Coronary artery (tissue), 2 donors: ENCODE measurements at regions not wholly inside any gene's neighbourhood (a gene's known extent, or its start where the extent isn't known, plus 50 kb on each side); places are given as distances from the start of the nearest gene placed in this dataset.
"Not testable (repeated sequence)": the region's sequence is repeated elsewhere in the genome, so short reads cannot be mapped to it uniquely, and the experiment has no call there.

Source experiments
- DNase-seq: peaks from one replicate; pipeline ENCODE4 v3.0.0-alpha.2; 2017; ENCODE audit warnings: low spot score
- H3K27ac ChIP-seq, 2 donors: fragments of 200-600 bp; sonication (generic); one replicate each; pipeline ENCODE4 v1.5.1; 2016 to 2019
- H3K4me3 ChIP-seq: fragments of 200-600 bp; sonication (generic); 2 replicates; pipeline ENCODE4 v1.5.1; 2016; ENCODE audit warnings: mild to moderate bottlenecking, moderate library complexity
- TF ChIP-seq, protein P1 (sequence below): fragments of 200-600 bp; sonication (generic); IDR thresholded peaks from one replicate; pipeline ENCODE4 v1.5.1; 2019; ENCODE audit warnings: antibody characterized with exemption

DNA sequence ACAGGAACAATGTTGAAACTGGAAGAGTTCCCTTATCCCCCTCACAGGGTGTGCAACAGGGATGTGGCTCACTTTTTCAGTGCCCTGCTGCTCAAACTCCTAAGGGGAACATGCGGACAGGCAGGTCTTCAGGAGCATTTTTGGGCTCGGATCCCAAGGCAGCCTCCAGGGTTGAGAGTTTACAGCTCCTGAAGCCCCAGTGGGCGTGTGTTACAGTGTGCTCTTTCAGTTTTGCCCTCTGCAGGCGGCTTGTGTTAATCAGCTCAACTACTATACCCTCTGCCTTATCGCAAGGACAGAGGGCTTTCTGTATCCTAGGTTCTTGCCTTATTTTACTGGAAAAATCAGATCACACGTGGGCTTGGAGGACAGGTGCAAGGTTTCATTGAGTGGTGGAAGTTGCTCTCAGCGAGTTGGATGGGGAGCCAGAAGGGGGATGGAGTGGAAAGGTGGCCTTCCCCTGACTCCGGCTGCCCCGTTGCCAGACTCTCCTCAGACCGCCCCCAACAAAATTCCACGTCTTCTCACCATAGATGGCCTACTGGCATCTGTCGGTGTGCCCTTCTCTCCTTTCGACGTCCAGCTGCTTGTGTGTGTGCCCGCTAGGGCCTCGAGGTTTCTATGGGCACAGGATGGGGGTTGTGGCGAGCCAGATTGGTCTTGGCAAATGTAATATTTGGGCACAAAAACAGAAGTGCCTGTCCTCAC is 541.9 kb downstream of the TMX3 start:
- TF ChIP-seq, protein P1, sequence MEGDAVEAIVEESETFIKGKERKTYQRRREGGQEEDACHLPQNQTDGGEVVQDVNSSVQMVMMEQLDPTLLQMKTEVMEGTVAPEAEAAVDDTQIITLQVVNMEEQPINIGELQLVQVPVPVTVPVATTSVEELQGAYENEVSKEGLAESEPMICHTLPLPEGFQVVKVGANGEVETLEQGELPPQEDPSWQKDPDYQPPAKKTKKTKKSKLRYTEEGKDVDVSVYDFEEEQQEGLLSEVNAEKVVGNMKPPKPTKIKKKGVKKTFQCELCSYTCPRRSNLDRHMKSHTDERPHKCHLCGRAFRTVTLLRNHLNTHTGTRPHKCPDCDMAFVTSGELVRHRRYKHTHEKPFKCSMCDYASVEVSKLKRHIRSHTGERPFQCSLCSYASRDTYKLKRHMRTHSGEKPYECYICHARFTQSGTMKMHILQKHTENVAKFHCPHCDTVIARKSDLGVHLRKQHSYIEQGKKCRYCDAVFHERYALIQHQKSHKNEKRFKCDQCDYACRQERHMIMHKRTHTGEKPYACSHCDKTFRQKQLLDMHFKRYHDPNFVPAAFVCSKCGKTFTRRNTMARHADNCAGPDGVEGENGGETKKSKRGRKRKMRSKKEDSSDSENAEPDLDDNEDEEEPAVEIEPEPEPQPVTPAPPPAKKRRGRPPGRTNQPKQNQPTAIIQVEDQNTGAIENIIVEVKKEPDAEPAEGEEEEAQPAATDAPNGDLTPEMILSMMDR: no peak
- Histone ChIP-seq H3K4me3 (no peak overlapping the region), H3K27ac (no peak overlapping the region)
- no peak for DNase-seq

DNA sequence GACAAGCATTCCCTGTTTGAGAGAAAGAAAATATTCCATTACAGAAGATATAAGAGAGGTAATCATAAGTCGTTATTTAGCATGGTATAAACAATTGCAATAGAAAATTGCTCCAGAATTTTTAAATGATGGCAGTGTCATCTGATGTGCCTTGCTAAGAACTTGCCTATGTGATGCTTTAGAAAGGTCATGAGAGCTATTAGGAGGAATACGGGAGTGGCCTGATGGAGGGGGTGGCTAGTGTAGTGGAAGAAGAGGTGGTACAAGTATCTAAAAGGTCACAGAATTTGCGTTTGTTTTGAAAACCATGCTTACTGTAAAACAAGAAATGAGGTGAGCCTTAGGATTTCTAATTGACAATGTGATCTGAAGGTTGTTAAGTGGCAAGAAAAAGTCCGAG is 550.0 kb downstream of the TMX3 start:
- H3K4me3 ChIP-seq: no peak overlapping the region
- H3K27ac ChIP-seq: no peak overlapping the region
- no peak for DNase-seq
- TF ChIP-seq, protein P1: no peak

DNA sequence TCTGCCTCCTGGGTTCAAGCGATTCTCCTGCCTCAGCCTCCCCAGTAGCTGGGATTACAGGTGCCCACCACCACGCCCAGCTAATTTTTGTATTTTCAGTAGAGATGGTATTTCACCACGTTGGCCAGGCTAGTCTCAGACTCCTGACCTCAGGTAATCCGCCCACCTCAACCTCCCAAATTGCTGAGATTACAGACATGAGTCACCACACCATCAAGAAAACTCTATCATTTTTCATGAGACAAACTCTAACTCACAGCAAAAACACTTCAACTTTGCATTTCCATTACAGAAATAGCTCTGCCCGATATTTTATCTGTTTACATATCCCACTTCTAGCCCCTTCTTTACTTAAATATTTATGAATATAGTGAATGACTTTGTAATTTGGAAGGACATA is 561.1 kb downstream of the TMX3 start:
- H3K27ac ChIP-seq, H3K4me3 ChIP-seq, DNase-seq: not testable (repeated sequence)

DNA sequence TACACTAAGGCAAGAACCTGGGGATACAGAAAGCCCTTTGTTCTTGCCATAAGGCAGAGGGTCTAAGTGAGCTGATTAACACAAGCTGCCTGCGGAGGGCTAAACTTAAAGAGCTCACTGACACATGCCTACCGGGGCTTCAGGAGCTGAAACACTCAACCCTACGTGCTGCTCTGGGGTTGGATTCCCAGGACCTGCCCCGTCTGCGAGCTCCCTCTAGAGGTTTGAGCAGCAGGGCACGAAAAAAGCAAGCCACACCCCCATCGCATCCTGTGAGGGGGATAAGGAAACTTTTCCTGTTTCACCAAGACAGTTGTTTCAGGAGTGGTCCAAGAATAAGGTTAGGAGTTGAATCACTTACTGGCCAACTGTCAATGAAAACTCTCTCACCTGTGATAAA is 562.1 kb downstream of the TMX3 start:
- DNase-seq: no peak
- Histone ChIP-seq H3K27ac (no peak overlapping the region), H3K4me3 (no peak overlapping the region)
- TF ChIP-seq, protein P1: no peak

DNA sequence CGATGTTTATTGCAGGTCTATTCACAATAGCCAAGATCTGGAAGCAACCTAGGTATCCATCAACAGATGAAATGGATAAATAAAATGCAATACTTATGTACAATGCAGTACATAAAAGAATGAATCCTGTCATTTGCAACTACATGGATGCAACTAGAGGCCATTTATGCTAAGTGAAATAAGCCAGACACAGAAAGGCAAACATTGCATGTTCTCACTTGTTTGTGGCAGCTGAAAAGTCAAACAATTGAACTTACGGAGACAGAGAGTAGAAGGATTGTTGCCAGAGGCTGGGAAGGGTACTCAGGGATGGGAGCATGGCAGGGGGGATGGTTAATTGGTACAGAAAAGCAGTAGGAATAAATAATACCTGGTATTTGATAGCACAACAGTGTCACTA is 563.9 kb downstream of the TMX3 start:
- H3K27ac ChIP-seq: no peak overlapping the region
- H3K4me3 ChIP-seq: no peak overlapping the region
- TF ChIP-seq, protein P1: no peak
- DNase-seq: no peak

DNA sequence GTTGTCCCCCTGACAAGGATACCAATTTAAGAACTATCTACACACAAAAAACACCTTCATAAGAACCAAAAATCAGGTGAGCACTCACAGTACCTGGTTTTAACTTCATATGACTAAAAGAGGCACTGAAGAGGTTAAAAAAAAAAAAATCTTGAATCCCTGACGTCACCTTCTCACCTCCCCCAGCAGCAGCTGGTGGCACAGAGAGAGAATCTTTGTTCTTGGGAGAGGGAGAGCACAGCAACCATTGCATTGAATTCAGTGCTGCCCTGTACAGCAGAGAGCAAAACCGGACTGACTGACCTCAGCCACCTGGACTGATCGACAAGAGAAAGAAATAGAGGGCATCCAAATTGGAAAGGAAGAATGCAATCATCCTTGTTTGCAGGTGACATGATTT is 566.0 kb downstream of the TMX3 start:
- Histone ChIP-seq H3K27ac (no peak overlapping the region), H3K4me3 (no peak overlapping the region)
- TF ChIP-seq, protein P1: no peak
- no peak for DNase-seq

DNA sequence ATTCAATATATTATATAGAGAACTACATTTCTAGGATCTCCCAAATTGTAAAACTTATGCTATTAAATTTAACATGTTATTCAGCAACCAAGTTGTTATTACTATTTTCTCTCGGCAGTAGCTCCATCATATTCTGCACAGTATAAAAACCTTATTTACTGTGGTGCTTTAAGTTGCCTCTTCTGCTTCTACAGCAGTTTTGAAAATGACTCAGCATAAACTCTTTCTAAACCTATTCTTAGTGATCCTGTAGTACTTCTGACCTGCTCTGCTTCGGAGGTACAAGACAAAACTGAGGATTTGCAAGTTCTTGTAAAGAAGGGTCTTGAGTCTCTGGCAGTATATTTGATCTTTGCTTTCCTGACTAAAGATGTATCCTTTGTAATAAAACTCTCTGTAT is 567.2 kb downstream of the TMX3 start:
- TF ChIP-seq, protein P1: no peak
- Histone ChIP-seq H3K4me3 (no peak overlapping the region), H3K27ac (no peak overlapping the region)
- DNase-seq: no peak
